Heart left ventricle (tissue), 16 donors: ENCODE measurements at regions not wholly inside any gene's neighbourhood (a gene's known extent, or its start where the extent isn't known, plus 50 kb on each side); places are given as distances from the start of the nearest gene placed in this dataset.

Experiments
- ATAC-seq, 4 donors: fragments of 200-7000 bp; cut with Tn5 transposase; one replicate each; pipeline ENCODE4 v1.9.1; 2020 to 2022; ENCODE audit warnings: moderate library complexity in 4 of 4, mild to moderate bottlenecking in 3 of 4, moderate number of reproducible peaks in 1 of 4
- DNase-seq, 5 donors: peaks; one replicate each; pipeline ENCODE4 v3.0.0-alpha.2; 2020
- H3K27ac ChIP-seq, 12 donors: fragments of 200-600 bp; sonication (generic) in 4 of 12; one replicate each; pipeline versions ENCODE4 v1.5.0 to v1.8.0; 2016 to 2022; ENCODE audit warnings: mild to moderate bottlenecking in 2 of 12
- H3K27me3 ChIP-seq, 9 donors: fragments of 200-600 bp; sonication (generic) in 2 of 9; one replicate each; pipeline versions ENCODE4 v1.5.1 to v1.8.0; 2016 to 2022; ENCODE audit warnings: mild to moderate bottlenecking in 3 of 9
- H3K36me3 ChIP-seq, 9 donors: fragments of 200-600 bp; sonication (generic) in 2 of 9; one replicate each; pipeline versions ENCODE4 v1.5.0 to v1.8.0; 2018 to 2022; ENCODE audit warnings: mild to moderate bottlenecking in 2 of 9
- H3K4me1 ChIP-seq, 12 donors: fragments of 200-600 bp; sonication (generic) in 4 of 12; one replicate each; pipeline versions ENCODE4 v1.5.0 to v1.8.0; 2016 to 2022; ENCODE audit warnings: mild to moderate bottlenecking in 3 of 12
- H3K4me3 ChIP-seq, 12 donors: fragments of 200-600 bp; sonication (generic) in 4 of 12; one replicate each; pipeline versions ENCODE4 v1.5.0 to v1.8.0; 2017 to 2022; ENCODE audit warnings: mild to moderate bottlenecking in 9 of 12, moderate library complexity in 4 of 12
- H3K9me3 ChIP-seq, 12 donors: fragments of 200-600 bp; sonication (generic) in 4 of 12; one replicate each; pipeline versions ENCODE4 v1.5.0 to v1.8.0; 2016 to 2022; ENCODE audit warnings: mild to moderate bottlenecking in 1 of 12
- CTCF ChIP-seq, 12 donors: fragments of 200-600 bp; sonication (generic) in 4 of 12; IDR thresholded peaks; one replicate each; pipeline versions ENCODE4 v1.5.0 to v1.8.0; 2018 to 2022; ENCODE audit warnings: antibody characterized with exemption in 12 of 12, mild to moderate bottlenecking in 5 of 12
- POLR2A ChIP-seq, 2 donors: fragments of 450-650 bp; IDR thresholded peaks; one replicate each; pipeline ENCODE4 v1.6.1; 2017; ENCODE audit warnings: antibody characterized with exemption in 2 of 2, mild to moderate bottlenecking in 2 of 2, moderate library complexity in 2 of 2
- WGBS, 4 donors: extraction: QIAGEN DNeasy Blood & Tissue Kit in 2 of 4; methylation state at CpG; one replicate each; pipeline versions ENCODE4 v1.1.5 to v1.1.7; 2013 to 2018; 5-methylcytosine and 5-hydroxymethylcytosine counted together
- intact Hi-C, 10 donors: fragments of 100-400 bp; cut with DNase I; formaldehyde crosslinking; loops; one replicate each; pipeline versions ENCODE4 v1.11.1 to v1.14.2; 2022
- donor health status: ischemic (EF 13 %, LVEDD 7.1; RV severe dilation, severe dysfunction).
- donor health status: healthy with polysubstance abuse.
- donor health status: DM: no; HTN: yes; CAD: no.
- donor health status: DM: no; HTN: no; CAD: no.
- donor health status: ischemic (EF 25% LVEDD 6.9; RV normal size, moderate dysfunction).
- donor health status: ischemic (EF 25% LVEDD 5.7; RV mildly dilated, moderate dysfunction).
- donor health status: healthy.
- donor health status: DM: yes; HTN: yes; CAD: no.
- donor health status: ischemic (EF 35%, LVEDD 5.7; RV mildly dilated, moderate dysfunction).
- donor health status: nonischemic (EF 11% LVEDD 7.7; RV severe dilation, severe dysfunction).
- donor health status: DM: yes; HTN: yes; CAD: no.
- donor health status: PGD.
- donor health status: ischemic (EF 29% LVEDD 5.4; RV normal size, mild dysfunction).
- donor health status: nonischemic (EF 23%, LVEDD 6.1; RV moderate dilation, normal function).

- Histone ChIP-seq H3K4me3 (no peak overlapping the region), H3K27me3 (peaks cover 0 to 22% (median 0%) of the 10 kb centered on the region in 9 donors), H3K4me1 (no peaks in the 10 kb centered on the region), H3K9me3 (no peaks in the 10 kb centered on the region), H3K36me3 (no peaks in the 10 kb centered on the region), H3K27ac (no peak overlapping the region)
- intact Hi-C loops, result no loop called here
- WGBS, 4 donors, result 65 to 88% (median 81%) methylated on average over 3 of the region's 3 CpGs
- ATAC-seq (no peak), DNase-seq (no peak)
- TF ChIP-seq CTCF (IDR thresholded peaks at IDR 0.05) (no peak), POLR2A (IDR thresholded peaks at IDR 0.05) (no peak)
Measured at GRCh38 chr2:198307093-198307492, 502.7 kb downstream of the PLCL1 start.

DNA sequence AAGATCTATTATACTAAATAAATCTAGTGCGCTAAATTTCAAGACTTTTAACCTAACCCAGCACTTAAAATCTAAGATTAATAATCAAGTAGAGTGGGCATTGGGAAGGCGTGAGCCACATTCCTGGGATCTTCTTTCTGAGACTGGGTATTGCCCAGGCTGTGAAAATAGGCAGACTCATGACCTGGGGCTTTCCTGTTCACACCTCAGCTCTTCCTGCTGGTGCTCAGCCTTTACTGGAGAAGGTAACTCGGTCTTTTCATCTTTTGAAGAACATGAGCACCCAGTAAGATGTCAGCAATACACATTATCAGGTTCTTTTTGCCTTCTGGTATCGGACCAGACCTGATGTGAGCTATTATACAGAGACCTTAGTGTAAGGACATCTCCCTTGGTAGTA is 500.5 kb downstream of the PLCL1 start:
- no peak for ATAC-seq
- Histone ChIP-seq H3K36me3 (no peaks in the 10 kb centered on the region), H3K4me1 (no peaks in the 10 kb centered on the region), H3K27ac (no peak overlapping the region), H3K9me3 (no peaks in the 10 kb centered on the region), H3K27me3 (peaks cover 0 to 7% (median 0%) of the 10 kb centered on the region in 9 donors), H3K4me3 (no peak overlapping the region)
- intact Hi-C loops, result loop anchor here in 1 of 10 donors (5.0 kb wide), 1 partner anchor 1233 kb away; no protein-coding TSS in a partner anchor
- 73 to 82% (median 75%) methylated on average over 4 of the region's 4 CpGs for WGBS, 4 donors
- DNase-seq, result no peak
- TF ChIP-seq CTCF (IDR thresholded peaks at IDR 0.05) (no peak), POLR2A (IDR thresholded peaks at IDR 0.05) (no peak)

- no peak overlapping the region for H3K27ac ChIP-seq
- no peak for DNase-seq
- intact Hi-C loops, result loop anchor here (2.0 to 10.0 kb wide), 10 partner anchors 163 to 593 kb away; partner anchors contain the start of genes MARS2 (in 7 of the 10) and PLCL1 (in 1 of the 10)
- WGBS, 4 donors, result 65 to 73% (median 68%) methylated on average over 2 of the region's 2 CpGs
- no peaks in the 10 kb centered on the region for H3K36me3 ChIP-seq
- no peak for TF ChIP-seq POLR2A (IDR thresholded peaks at IDR 0.05)
- TF ChIP-seq CTCF (IDR thresholded peaks at IDR 0.05), result no peak
- no peaks in the 10 kb centered on the region for H3K27me3 ChIP-seq
- H3K9me3 ChIP-seq, result no peaks in the 10 kb centered on the region
- no peak overlapping the region for H3K4me3 ChIP-seq
- H3K4me1 ChIP-seq, result peaks cover 0 to 5% (median 0%) of the 10 kb centered on the region in 12 donors
- no peak for ATAC-seq
Measured at GRCh38 chr2:198297350-198297749, 493.0 kb downstream of the PLCL1 start.

- ATAC-seq (peak; percentile 64 to 82 (median 76)), DNase-seq (peak in 4 of 5 donors; percentile 25 to 41 (median 38))
- TF ChIP-seq POLR2A (IDR thresholded peaks at IDR 0.05) (no peak), CTCF (IDR thresholded peaks at IDR 0.05) (peak; percentile 72 to 91 (median 82))
- no peak overlapping the region for H3K4me3 ChIP-seq
- 1 to 2% (median 1%) methylated on average over 8 of the region's 8 CpGs for WGBS, 4 donors
- no peaks in the 10 kb centered on the region for H3K36me3 ChIP-seq
- intact Hi-C loops, result loop anchor here (1.0 to 10.0 kb wide), 12 partner anchors 162 to 592 kb away; partner anchors contain the start of genes MARS2 (in 7 of the 10) and PLCL1 (in 2 of the 10)
- no peak overlapping the region for H3K27ac ChIP-seq
- H3K27me3 ChIP-seq, result no peaks in the 10 kb centered on the region
- peaks cover 0 to 5% (median 0%) of the 10 kb centered on the region in 12 donors for H3K4me1 ChIP-seq
- H3K9me3 ChIP-seq, result no peaks in the 10 kb centered on the region
Measured at GRCh38 chr2:198296665-198297308, 492.4 kb downstream of the PLCL1 start.
